ENCODE measurements at regions not wholly inside any gene's neighbourhood (a gene's known extent, or its start where the extent isn't known, plus 50 kb on each side); places are given as distances from the start of the nearest gene placed in this dataset.

DNA sequence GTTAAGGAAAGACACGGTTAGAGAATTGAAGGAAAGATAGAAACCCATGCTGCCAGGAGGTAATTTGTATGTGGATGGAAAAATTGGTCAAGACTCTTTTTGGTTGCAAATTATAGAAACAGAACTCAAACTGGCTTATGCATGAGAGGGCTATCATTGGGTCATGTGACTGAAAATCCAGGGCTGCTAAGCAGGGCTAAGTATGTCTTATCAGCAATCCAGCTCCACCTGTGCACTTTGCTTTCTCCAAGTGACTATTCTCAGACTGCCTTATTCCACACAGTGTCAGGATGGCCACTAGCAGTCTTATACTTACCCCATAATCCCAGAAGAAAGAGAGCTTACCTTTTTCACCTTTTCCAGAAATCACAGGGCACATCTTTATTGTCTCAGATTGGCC, 113.5 kb downstream of the CBLN1 start:
- no peak for DNase-seq (ENCODE audit: low read depth)
- no peak overlapping the region for H3K4me3 ChIP-seq (ENCODE audit: low read length)
- TF ChIP-seq CTCF (conservative IDR thresholded peaks at IDR 0.05; ENCODE audit: low read depth, low read length), result no peak

- no peak overlapping the region for H3K4me3 ChIP-seq (ENCODE audit: low read length)
- no peak for TF ChIP-seq CTCF (conservative IDR thresholded peaks at IDR 0.05; ENCODE audit: low read depth, low read length)
- no peak for DNase-seq (ENCODE audit: low read depth)
These were observed 116.6 kb downstream of the CBLN1 start for GRCh38 chr16:49165025-49165424.

DNA sequence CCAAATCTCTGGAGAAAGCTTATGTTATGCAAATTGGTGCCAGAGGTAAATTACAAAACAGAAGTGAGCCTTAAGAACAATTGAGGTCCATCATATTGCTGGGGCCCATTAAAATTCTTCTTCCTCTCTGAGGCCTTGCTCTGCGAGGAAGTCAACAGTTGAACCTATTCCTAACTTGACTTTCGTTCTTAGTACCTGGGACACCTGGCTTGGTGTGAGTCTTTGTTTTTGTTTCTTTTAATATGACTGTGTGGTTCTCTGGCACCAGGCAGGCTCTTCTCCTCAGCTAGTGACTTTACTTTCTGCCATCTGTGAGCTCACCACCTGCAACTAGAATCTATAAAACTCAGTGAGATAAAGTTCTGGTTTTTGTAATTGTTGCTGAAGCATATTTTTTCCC, 120.4 kb downstream of the CBLN1 start:
- DNase-seq (ENCODE audit: low read depth), result no peak
- H3K4me3 ChIP-seq (ENCODE audit: low read length), result no peak overlapping the region
- TF ChIP-seq CTCF (conservative IDR thresholded peaks at IDR 0.05; ENCODE audit: low read depth, low read length), result no peak

- H3K4me3 ChIP-seq (ENCODE audit: low read length), result no peak overlapping the region
- DNase-seq (ENCODE audit: low read depth), result peak; percentile 0
- TF ChIP-seq CTCF (conservative IDR thresholded peaks at IDR 0.05; ENCODE audit: low read depth, low read length), result no peak
These were observed 123.5 kb downstream of the CBLN1 start for GRCh38 chr16:49158029-49158642.

DNA sequence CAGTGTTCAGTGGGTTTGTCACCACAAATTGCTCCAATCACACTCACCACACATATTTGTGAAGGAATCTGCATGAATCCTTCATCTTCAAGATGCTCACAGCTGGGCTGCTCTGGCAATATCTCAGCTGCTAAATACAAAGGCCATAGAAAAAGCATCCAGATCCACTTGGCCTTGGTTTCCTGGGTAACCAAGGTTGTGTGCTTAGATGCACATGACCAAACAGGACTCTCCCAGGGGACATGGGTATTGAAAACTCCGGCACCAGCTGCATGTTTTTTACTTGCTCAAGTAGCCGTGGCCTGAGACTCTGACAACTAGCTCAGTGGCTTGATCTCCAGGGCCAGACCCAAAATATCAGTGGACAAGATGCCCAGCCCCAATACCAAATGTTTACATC, 131.3 kb downstream of the CBLN1 start:
- H3K4me3 ChIP-seq (ENCODE audit: low read length), result no peak overlapping the region
- TF ChIP-seq CTCF (conservative IDR thresholded peaks at IDR 0.05; ENCODE audit: low read depth, low read length), result no peak
- DNase-seq (ENCODE audit: low read depth), result no peak

- no peak for TF ChIP-seq CTCF (conservative IDR thresholded peaks at IDR 0.05; ENCODE audit: low read depth, low read length)
- no peak overlapping the region for H3K4me3 ChIP-seq (ENCODE audit: low read length)
- no peak for DNase-seq (ENCODE audit: low read depth)
These were observed 133.2 kb downstream of the CBLN1 start for GRCh38 chr16:49148410-49148809.

- no peak for TF ChIP-seq CTCF (conservative IDR thresholded peaks at IDR 0.05; ENCODE audit: low read depth, low read length)
- DNase-seq (ENCODE audit: low read depth), result no peak
- no peak overlapping the region for H3K4me3 ChIP-seq (ENCODE audit: low read length)
These were observed 141.0 kb downstream of the CBLN1 start for GRCh38 chr16:49140618-49141017.

Measured in retinal pigment epithelial cell (primary cell).